Globus pallidus (tissue), 1 donor: ENCODE measurements at regions not wholly inside any gene's neighbourhood (a gene's known extent, or its start where the extent isn't known, plus 50 kb on each side); places are given as distances from the start of the nearest gene placed in this dataset.
"Not testable (repeated sequence)": the region's sequence is repeated elsewhere in the genome, so short reads cannot be mapped to it uniquely, and the experiment has no call there.

Experiments
- DNase-seq: peaks from one replicate; pipeline ENCODE4 v3.0.0-alpha.2; 2015; ENCODE audit warnings: low spot score

GRCh38 chr1:70554341-70554740, 143.3 kb downstream of the CTH start:
- DNase-seq: no peak

GRCh38 chr1:70556541-70556940, 145.5 kb downstream of the CTH start:
- no peak for DNase-seq

- no peak for DNase-seq
Measured at GRCh38 chr1:70567167-70567566, 156.1 kb downstream of the CTH start.

- no peak for DNase-seq
Measured at GRCh38 chr1:70571191-70571590, 160.1 kb downstream of the CTH start.

- no peak for DNase-seq
Measured at GRCh38 chr1:70573317-70573843, 162.3 kb downstream of the CTH start.

GRCh38 chr1:70581661-70582060, 170.6 kb downstream of the CTH start:
- no peak for DNase-seq

- no peak for DNase-seq
Measured at GRCh38 chr1:70583522-70583921, 172.5 kb downstream of the CTH start.

GRCh38 chr1:70586046-70586445, 175.0 kb downstream of the CTH start:
- no peak for DNase-seq

- no peak for DNase-seq
Measured at GRCh38 chr1:70587872-70588366, 176.9 kb downstream of the CTH start.

- not testable (repeated sequence) for DNase-seq
Measured at GRCh38 chr1:70593551-70593950, 182.5 kb downstream of the CTH start.

- DNase-seq: no peak
Measured at GRCh38 chr1:70608815-70609214, 197.7 kb downstream of the CTH start.

- DNase-seq: not testable (repeated sequence)
Measured at GRCh38 chr1:70610164-70610563, 199.1 kb downstream of the CTH start.

GRCh38 chr1:70616946-70617345, 205.9 kb downstream of the CTH start:
- DNase-seq: no peak

GRCh38 chr1:70617728-70618127, 206.7 kb downstream of the CTH start:
- DNase-seq: no peak

- DNase-seq: no peak
Measured at GRCh38 chr1:70627910-70628309, 216.8 kb downstream of the CTH start.

- DNase-seq: no peak
Measured at GRCh38 chr1:70628973-70629372, 217.9 kb downstream of the CTH start.

- DNase-seq: no peak
Measured at GRCh38 chr1:70633004-70633403, 221.9 kb downstream of the CTH start.

GRCh38 chr1:70635868-70636267, 224.8 kb downstream of the CTH start:
- no peak for DNase-seq

GRCh38 chr1:70641868-70642267, 230.8 kb downstream of the CTH start:
- DNase-seq: no peak

- no peak for DNase-seq
Measured at GRCh38 chr1:70656361-70656760, 245.3 kb downstream of the CTH start.

- DNase-seq: no peak
Measured at GRCh38 chr1:70659891-70660290, 248.8 kb downstream of the CTH start.

- DNase-seq: no peak
Measured at GRCh38 chr1:70666381-70667140, 255.5 kb downstream of the CTH start.

- no peak for DNase-seq
Measured at GRCh38 chr1:70667494-70668170, 256.6 kb downstream of the CTH start.
